ENCODE measurements at regions not wholly inside any gene's neighbourhood (a gene's known extent, or its start where the extent isn't known, plus 50 kb on each side); places are given as distances from the start of the nearest gene placed in this dataset.
"Not testable (repeated sequence)": the region's sequence is repeated elsewhere in the genome, so short reads cannot be mapped to it uniquely, and the experiment has no call there.

DNA sequence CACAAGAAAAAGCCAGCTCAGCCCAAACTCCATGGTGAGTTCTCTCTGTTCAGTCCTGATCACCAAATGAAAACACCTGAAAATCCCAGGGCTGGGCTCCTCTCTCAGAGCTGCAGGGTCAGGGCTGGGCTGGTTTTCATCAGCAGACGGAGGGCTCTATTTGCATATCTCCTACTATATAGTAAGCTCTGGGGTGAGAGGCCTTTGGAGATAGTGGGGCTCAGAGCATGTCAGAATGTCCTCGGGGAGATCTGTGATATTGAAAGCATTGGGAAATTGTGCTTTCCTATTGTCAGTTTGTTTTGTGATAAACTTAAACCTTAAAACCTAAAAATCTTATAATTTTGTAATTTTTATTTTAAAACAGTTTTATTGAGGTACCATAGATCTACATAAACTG, 742.6 kb downstream of the TMEM121 start:
- no peaks in the 10 kb centered on the region for H3K36me3 ChIP-seq
- H3K9me3 ChIP-seq, result no peaks in the 10 kb centered on the region
- no peak overlapping the region for H3K4me3 ChIP-seq
- no peaks in the 10 kb centered on the region for H3K27me3 ChIP-seq
- intact Hi-C loops (cut with DNase I; ENCODE audit: low total_unique reads), result no loop called here
- no peak overlapping the region for H3K27ac ChIP-seq
- DNase-seq, result no peak
- no peaks in the 10 kb centered on the region for H3K4me1 ChIP-seq
- no peak for TF ChIP-seq CTCF (IDR thresholded peaks at IDR 0.05)

DNA sequence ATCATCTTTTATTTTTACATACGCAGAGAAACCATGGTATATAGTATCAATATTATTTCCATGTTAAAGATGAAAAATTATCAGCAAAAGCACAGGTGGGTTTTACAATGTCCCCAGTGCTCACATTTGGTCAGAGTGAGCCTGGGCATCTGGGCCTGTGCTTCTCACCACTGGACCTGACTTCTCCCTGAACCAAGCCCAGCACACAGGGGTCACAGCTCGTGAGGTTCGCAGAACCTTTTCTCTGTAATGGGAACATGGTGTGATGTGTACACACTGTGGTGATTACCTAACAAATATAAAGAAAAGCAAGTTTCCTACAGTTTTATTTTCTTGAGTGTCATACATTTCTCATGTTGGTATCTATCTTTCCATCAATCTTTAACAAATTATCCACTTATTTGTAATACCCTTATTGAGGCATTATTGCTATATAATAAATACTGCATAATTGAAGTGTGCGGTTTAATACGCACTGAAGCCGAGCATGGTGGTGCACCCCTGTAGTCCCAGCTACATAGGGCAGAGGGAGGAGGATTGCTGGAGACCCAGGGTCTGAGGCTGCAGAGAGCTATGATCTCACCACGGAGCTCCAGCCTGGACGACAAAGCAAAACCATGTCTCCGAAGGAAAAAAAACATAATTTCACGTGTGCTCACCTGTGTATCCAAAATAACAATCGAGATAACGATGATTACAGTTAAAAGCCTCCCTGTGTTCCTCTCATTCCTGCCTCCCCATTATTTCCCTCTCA, 743.2 kb downstream of the TMEM121 start:
- Histone ChIP-seq H3K9me3 (no peaks in the 10 kb centered on the region), H3K4me1 (no peaks in the 10 kb centered on the region), H3K36me3 (no peaks in the 10 kb centered on the region), H3K4me3 (no peak overlapping the region), H3K27ac (no peak overlapping the region), H3K27me3 (no peaks in the 10 kb centered on the region)
- no peak for TF ChIP-seq CTCF (IDR thresholded peaks at IDR 0.05)
- DNase-seq, result no peak
- intact Hi-C loops (cut with DNase I; ENCODE audit: low total_unique reads), result no loop called here

DNA sequence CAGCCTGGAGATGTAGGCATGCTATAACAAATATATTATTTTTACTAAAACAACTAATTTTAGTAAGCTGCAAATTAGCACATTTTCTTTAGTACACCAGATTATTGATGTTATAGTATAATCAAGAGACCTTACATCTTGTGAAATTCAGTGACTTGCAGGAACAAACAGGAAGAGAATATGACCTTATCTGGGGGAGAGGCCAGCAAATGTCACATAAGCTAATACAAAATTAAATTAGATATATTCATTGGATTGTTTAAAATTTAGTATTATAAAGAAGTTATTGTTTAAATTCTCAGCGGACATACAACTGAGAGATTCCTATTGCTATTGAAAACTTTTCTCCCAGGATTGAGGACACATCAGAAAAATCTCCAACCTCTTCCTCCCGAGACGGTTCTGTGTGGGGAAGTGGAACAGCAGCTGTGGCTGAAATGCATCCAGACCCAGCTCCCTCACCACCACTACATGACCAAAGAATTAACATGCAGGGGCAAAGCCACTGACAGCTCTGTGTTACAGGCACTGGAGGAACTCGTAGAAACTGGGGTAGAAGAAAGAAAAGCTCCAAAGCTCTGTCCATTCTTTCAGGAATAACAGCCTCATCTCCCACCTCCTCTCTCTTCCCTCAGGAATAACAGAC, 744.2 kb downstream of the TMEM121 start:
- H3K4me3 ChIP-seq; H3K9me3 ChIP-seq; H3K4me1 ChIP-seq; DNase-seq; H3K36me3 ChIP-seq; H3K27ac ChIP-seq; H3K27me3 ChIP-seq; intact Hi-C loops (cut with DNase I; ENCODE audit: low total_unique reads): not testable (repeated sequence)

DNA sequence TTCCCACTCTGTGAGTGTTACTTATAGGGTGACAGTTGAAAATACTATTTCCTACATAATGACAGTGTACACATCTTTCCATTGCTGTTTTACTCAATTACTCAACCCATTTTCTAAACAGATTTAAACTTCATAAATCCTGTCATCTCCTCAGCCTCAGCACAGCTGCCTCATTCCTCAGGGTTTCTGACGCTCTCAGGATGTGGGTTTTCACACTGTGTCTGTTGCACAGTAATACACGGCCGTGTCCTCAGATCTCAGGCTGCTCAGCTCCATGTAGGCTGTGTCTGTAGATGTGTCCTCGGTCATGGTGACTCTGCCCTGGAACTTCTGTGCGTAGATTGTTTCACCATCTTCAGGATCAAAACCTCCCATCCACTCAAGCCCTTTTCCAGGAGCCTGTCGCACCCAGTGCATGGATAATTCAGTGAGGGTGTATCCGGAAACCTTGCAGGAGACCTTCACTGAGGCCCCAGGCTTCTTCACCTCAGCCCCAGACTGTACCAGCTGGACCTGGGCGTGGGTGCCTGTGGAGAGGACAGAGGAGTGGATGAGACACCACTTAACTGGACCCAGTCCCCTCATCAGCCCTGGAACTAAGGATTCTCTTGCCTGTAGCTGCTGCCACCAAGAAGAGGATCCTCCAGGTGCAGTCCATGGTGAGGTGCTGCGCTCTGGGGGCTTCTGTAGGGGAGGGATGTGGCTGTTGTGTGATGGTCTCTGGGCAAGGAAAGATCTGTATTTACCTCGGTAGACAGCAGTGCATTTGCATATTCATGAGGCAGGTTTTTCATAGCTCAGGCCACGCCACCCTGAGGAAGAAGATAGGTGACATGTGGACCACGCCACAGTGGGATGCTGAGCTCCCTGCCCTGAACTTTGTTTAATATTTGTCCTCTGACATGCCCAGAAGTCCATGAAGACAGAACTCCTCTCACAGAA, 750.2 kb downstream of the TMEM121 start:
- DNase-seq, result no peak
- Histone ChIP-seq H3K4me3 (no peak overlapping the region), H3K27ac (no peak overlapping the region), H3K9me3 (no peaks in the 10 kb centered on the region), H3K27me3 (no peaks in the 10 kb centered on the region), H3K36me3 (no peaks in the 10 kb centered on the region), H3K4me1 (no peaks in the 10 kb centered on the region)
- TF ChIP-seq CTCF (IDR thresholded peaks at IDR 0.05), result no peak
- intact Hi-C loops (cut with DNase I; ENCODE audit: low total_unique reads), result no loop called here

DNA sequence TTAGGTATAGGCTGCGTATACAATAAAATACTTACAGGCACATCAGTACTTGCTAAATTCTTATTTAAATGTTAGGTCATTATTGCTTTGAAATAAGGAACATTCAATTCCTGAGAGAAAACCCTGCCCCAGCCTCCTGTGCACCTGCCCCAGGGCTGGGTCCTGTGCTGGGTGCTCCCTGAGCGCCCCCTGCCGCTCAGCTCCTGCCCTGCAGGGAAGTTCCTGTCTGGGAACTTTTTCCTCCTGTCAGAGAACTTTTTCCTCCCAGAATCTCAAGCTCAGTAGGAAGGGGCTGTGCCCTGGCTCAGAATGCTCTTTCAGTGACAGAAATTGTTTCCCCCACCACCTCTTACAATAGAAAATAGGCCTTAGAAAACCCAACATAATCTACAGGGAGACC, 751.1 kb downstream of the TMEM121 start:
- Histone ChIP-seq H3K4me3 (no peak overlapping the region), H3K27ac (no peak overlapping the region), H3K9me3 (no peaks in the 10 kb centered on the region), H3K27me3 (no peaks in the 10 kb centered on the region), H3K36me3 (no peaks in the 10 kb centered on the region), H3K4me1 (no peaks in the 10 kb centered on the region)
- no peak for DNase-seq
- no peak for TF ChIP-seq CTCF (IDR thresholded peaks at IDR 0.05)
- intact Hi-C loops (cut with DNase I; ENCODE audit: low total_unique reads), result no loop called here

- intact Hi-C loops (cut with DNase I; ENCODE audit: low total_unique reads), result no loop called here
- no peak for TF ChIP-seq CTCF (IDR thresholded peaks at IDR 0.05)
- H3K4me1 ChIP-seq, result no peaks in the 10 kb centered on the region
- H3K27me3 ChIP-seq, result no peaks in the 10 kb centered on the region
- DNase-seq, result no peak
- H3K9me3 ChIP-seq, result no peaks in the 10 kb centered on the region
- H3K27ac ChIP-seq, result no peak overlapping the region
- H3K4me3 ChIP-seq, result no peak overlapping the region
- no peaks in the 10 kb centered on the region for H3K36me3 ChIP-seq
Observed at GRCh38 chr14:106280876-106281275, 754.5 kb downstream of the TMEM121 start.

Data from tibial artery (tissue), 4 donors.